H1 (cell line): ENCODE measurements at regions not wholly inside any gene's neighbourhood (a gene's known extent, or its start where the extent isn't known, plus 50 kb on each side); places are given as distances from the start of the nearest gene placed in this dataset.

Experiments used
- CTCF ChIA-PET: fragments of 300-600 bp; sonication (Branson Sonifier 250); formaldehyde crosslinking; loops from one replicate; lab custom pipeline; 2021; ENCODE audit not compliant: partially characterized antibody; lab: Charles Lee
- POLR2A ChIA-PET: fragments of 300-600 bp; sonication (Branson Sonifier 250); formaldehyde crosslinking; loops from one replicate; lab custom pipeline; 2021; ENCODE audit warnings: inconsistent platforms; ENCODE audit not compliant: partially characterized antibody; lab: Charles Lee
- DNase-seq, 2 experiments: peaks; one replicate each; pipeline versions ENCODE4 v3.0.0 to v3.0.0-alpha.2; 2010 to 2022; ENCODE audit warnings: low spot score in 2 of 2, low read depth in 1 of 2, mixed read lengths in 1 of 2
- FAIRE-seq: peaks from 2 replicates; lab custom pipeline; 2011; peaks lifted over from hg19 to GRCh38; lab: Jason Lieb, UNC
- H2AFZ ChIP-seq: 2 replicates; pipeline ENCODE4 v1.8.1; 2012; ENCODE audit warnings: low read length, inconsistent platforms
- H2AK5ac ChIP-seq: 2 replicates; pipeline ENCODE4 v1.6.1; 2013; ENCODE audit warnings: low read depth, low read length
- H2BK120ac ChIP-seq: replicated peaks from 2 replicates; pipeline ENCODE3; 2013; ENCODE audit warnings: low read depth, low read length, inconsistent platforms
- H2BK12ac ChIP-seq: 2 replicates; pipeline ENCODE4 v1.6.1; 2013; ENCODE audit warnings: low read depth, low read length
- H2BK15ac ChIP-seq: 2 replicates; pipeline ENCODE4 v1.6.1; 2013; ENCODE audit warnings: low read length
- H2BK20ac ChIP-seq: 2 replicates; pipeline ENCODE4 v1.6.1; 2013; ENCODE audit warnings: low read length
- H2BK5ac ChIP-seq: 2 replicates; pipeline ENCODE4 v1.6.1; 2013; ENCODE audit warnings: low read depth, low read length
- H3K14ac ChIP-seq: 2 replicates; pipeline ENCODE4 v1.6.1; 2013; ENCODE audit warnings: inconsistent platforms; ENCODE audit not compliant: insufficient read length
- H3K18ac ChIP-seq: 2 replicates; pipeline ENCODE4 v1.6.1; 2013; ENCODE audit warnings: low read length; ENCODE audit errors: extremely low read depth
- H3K23ac ChIP-seq: 2 replicates; pipeline ENCODE4 v1.6.1; 2013; ENCODE audit warnings: inconsistent platforms; ENCODE audit not compliant: insufficient read length
- H3K23me2 ChIP-seq: 2 replicates; pipeline ENCODE4 v1.6.1; 2013; ENCODE audit warnings: low read depth, low read length
- H3K27ac ChIP-seq: 2 replicates; pipeline ENCODE4 v1.6.1; 2011; ENCODE audit warnings: low read depth, low read length, inconsistent platforms
- H3K27me3 ChIP-seq, 4 experiments: replicated peaks in 1 of 4; 1 replicate in 1 of 4; 2 replicates in 3 of 4; pipeline versions ENCODE4 v1.6.1 to v1.8.1; 2011 to 2013; ENCODE audit warnings: low read length in 3 of 4, mild to moderate bottlenecking in 3 of 4, inconsistent platforms in 2 of 4, mixed read lengths in 2 of 4, moderate library complexity in 1 of 4; ENCODE audit not compliant: control insufficient read depth in 3 of 4, insufficient read depth in 3 of 4; ENCODE audit errors: extremely low read depth in 1 of 4
- H3K36me3 ChIP-seq, 4 experiments: 2 replicates each; pipeline versions ENCODE4 v1.6.1 to v1.8.1; 2011 to 2013; ENCODE audit warnings: mild to moderate bottlenecking in 4 of 4, low read length in 3 of 4, moderate library complexity in 2 of 4, control low read depth in 1 of 4, inconsistent platforms in 1 of 4; ENCODE audit not compliant: insufficient read depth in 4 of 4, control insufficient read depth in 2 of 4
- H3K4ac ChIP-seq: replicated peaks from 2 replicates; pipeline ENCODE3; 2013; ENCODE audit warnings: low read length, low read depth, mixed read lengths, inconsistent platforms; ENCODE audit not compliant: insufficient read length
- H3K4me1 ChIP-seq, 4 experiments: replicated peaks in 1 of 4; 1 replicate in 1 of 4; 2 replicates in 3 of 4; pipeline versions ENCODE4 v1.6.1 to v1.8.1; 2011 to 2013; ENCODE audit warnings: low read length in 3 of 4, inconsistent platforms in 2 of 4, mixed read lengths in 1 of 4; ENCODE audit not compliant: insufficient read depth in 4 of 4, control insufficient read depth in 3 of 4
- H3K4me2 ChIP-seq, 2 experiments: 2 replicates each; pipeline versions ENCODE4 v1.6.1 to v1.8.1; 2011 to 2013; ENCODE audit warnings: low read depth in 2 of 2, low read length in 2 of 2, control low read depth in 1 of 2, inconsistent platforms in 1 of 2, mild to moderate bottlenecking in 1 of 2; ENCODE audit not compliant: insufficient read depth in 1 of 2
- H3K4me3 ChIP-seq, 4 experiments: fragments of 200-600, 300-600 bp in 1 of 4; sonication (generic), shearing (Covaris generic), sonication (Bioruptor Twin) in 1 of 4; 2 replicates each; pipeline versions ENCODE4 v1.5.1 to v1.8.1; 2011 to 2016; ENCODE audit warnings: low read length in 4 of 4, low read depth in 3 of 4, control low read depth in 2 of 4, inconsistent platforms in 2 of 4, mild to moderate bottlenecking in 2 of 4, mixed read lengths in 1 of 4, moderate library complexity in 1 of 4; ENCODE audit not compliant: insufficient read depth in 2 of 4; ENCODE audit errors: extremely low read depth in 1 of 4
- H3K56ac ChIP-seq: replicated peaks from 2 replicates; pipeline ENCODE3; 2013; ENCODE audit warnings: low read depth, mild to moderate bottlenecking, mixed read lengths, low read length, inconsistent platforms; ENCODE audit not compliant: insufficient read length
- H3K79me1 ChIP-seq: 2 replicates; pipeline ENCODE4 v1.6.1; 2013; ENCODE audit warnings: low read depth, low read length, control low read depth
- H3K79me2 ChIP-seq, 2 experiments: 2 replicates each; pipeline versions ENCODE4 v1.6.1 to v1.8.1; 2012 to 2013; ENCODE audit warnings: low read length in 2 of 2, mild to moderate bottlenecking in 2 of 2, inconsistent platforms in 1 of 2; ENCODE audit not compliant: insufficient read depth in 2 of 2, control insufficient read depth in 1 of 2
- H3K9ac ChIP-seq, 4 experiments: replicated peaks in 1 of 4; 1 replicate in 1 of 4; 2 replicates in 3 of 4; pipeline versions ENCODE4 v1.6.1 to v1.8.1; 2011 to 2013; ENCODE audit warnings: low read depth in 3 of 4, low read length in 3 of 4, control low read depth in 2 of 4, mild to moderate bottlenecking in 2 of 4, moderate library complexity in 2 of 4, inconsistent platforms in 1 of 4; ENCODE audit errors: extremely low read depth in 1 of 4
- H3K9me3 ChIP-seq, 2 experiments: 2 replicates each; pipeline versions ENCODE4 v1.6.1 to v1.8.1; 2012 to 2013; ENCODE audit warnings: mild to moderate bottlenecking in 2 of 2, moderate library complexity in 2 of 2, control low read depth in 1 of 2, inconsistent platforms in 1 of 2, low read depth in 1 of 2, low read length in 1 of 2, mixed read lengths in 1 of 2; ENCODE audit not compliant: insufficient read depth in 2 of 2
- H4K20me1 ChIP-seq, 2 experiments: replicated peaks in 1 of 2; 2 replicates each; pipeline versions ENCODE3 to v1.8.1; 2011 to 2013; ENCODE audit warnings: inconsistent platforms in 2 of 2, low read length in 2 of 2, mild to moderate bottlenecking in 1 of 2; ENCODE audit not compliant: insufficient read depth in 2 of 2, control insufficient read depth in 1 of 2
- H4K5ac ChIP-seq: 2 replicates; pipeline ENCODE4 v1.6.1; 2013; ENCODE audit warnings: low read length, low read depth, mixed read lengths, inconsistent platforms; ENCODE audit not compliant: insufficient read length
- H4K8ac ChIP-seq: 2 replicates; pipeline ENCODE4 v1.8.0; 2013; ENCODE audit warnings: mild to moderate bottlenecking, moderate library complexity, low read length, inconsistent platforms; ENCODE audit not compliant: insufficient read depth; ENCODE audit errors: extremely low read depth
- H4K91ac ChIP-seq: replicated peaks from 2 replicates; pipeline ENCODE3; 2013; ENCODE audit warnings: low read length, mixed read lengths, inconsistent platforms; ENCODE audit not compliant: insufficient read length
- POLR2A ChIP-seq, 2 experiments: IDR thresholded peaks; 1 replicate in 1 of 2; 2 replicates in 1 of 2; pipeline ENCODE4 v1.6.1; 2011; ENCODE audit warnings: low read depth in 2 of 2, low read length in 2 of 2, mild to moderate bottlenecking in 2 of 2; ENCODE audit errors: control extremely low read depth in 1 of 2
- RNF2 ChIP-seq: fragments of 200-900, 300-1000 bp; sonication (generic); IDR thresholded peaks from 2 replicates; pipeline ENCODE4 v1.7.1; 2016; ENCODE audit warnings: borderline replicate concordance, low read depth, mild to moderate bottlenecking, antibody characterized with exemption, low read length; ENCODE audit not compliant: poor library complexity, severe bottlenecking; ENCODE audit errors: missing control alignments
- WGBS, 2 experiments: shearing (Covaris generic) in 1 of 2; methylation state at CpG; one replicate each; pipeline versions ENCODE4 v1.1.6 to v1.1.7; 2013 to 2015; ENCODE audit warnings: low lambda C conversion rate in 2 of 2, mixed read lengths in 2 of 2, inconsistent platforms in 1 of 2, low coverage in 1 of 2, missing lambda C conversion rate in 1 of 2; ENCODE audit not compliant: insufficient replicate concordance in 2 of 2, insufficient coverage in 1 of 2, insufficient read length in 1 of 2; ENCODE audit errors: extremely low coverage in 1 of 2, missing lambda C conversion rate in 1 of 2; 5-methylcytosine and 5-hydroxymethylcytosine counted together

GRCh38 chr11:115720602-115721245 is 216.5 kb upstream of the CADM1 start:
- H2AK5ac ChIP-seq: no peak overlapping the region
- CTCF ChIA-PET: interaction anchor here (0.5 to 1.0 kb wide), 2 partner anchors 9 to 562 kb away, joined by 3 read pairs; no protein-coding TSS in a partner anchor
- no peak overlapping the region for H4K8ac ChIP-seq
- H4K91ac ChIP-seq: no peak overlapping the region
- H2BK12ac ChIP-seq: no peak overlapping the region
- no peak overlapping the region for H4K5ac ChIP-seq
- no peak overlapping the region for H2BK20ac ChIP-seq
- peaks cover 0 to 4% (median 0%) of the 10 kb centered on the region in 4 experiments; a peak in 2 of 7 replicates for H3K4me1 ChIP-seq
- H2BK5ac ChIP-seq: no peak overlapping the region
- H3K18ac ChIP-seq: no peak overlapping the region
- no peak overlapping the region for H3K9ac ChIP-seq
- no peaks in the 10 kb centered on the region for H3K27me3 ChIP-seq
- no peaks in the 10 kb centered on the region for H3K79me1 ChIP-seq
- no peak overlapping the region for H3K4me2 ChIP-seq
- FAIRE-seq: no peak
- H3K4me3 ChIP-seq: no peak overlapping the region
- no peaks in the 10 kb centered on the region for H3K36me3 ChIP-seq
- no peaks in the 10 kb centered on the region for H4K20me1 ChIP-seq
- TF ChIP-seq POLR2A (IDR thresholded peaks at IDR 0.05; ENCODE audit: control extremely low read depth in 1 of 2, low read depth in 2 of 2, low read length in 2 of 2): no peak
- TF ChIP-seq RNF2: no peak
- TF ChIP-seq, all 59 proteins: peak for 0
- Histone ChIP-seq H2AFZ (no peak overlapping the region), H3K56ac (no peak overlapping the region), H3K4ac (no peak overlapping the region), H3K79me2 (no peaks in the 10 kb centered on the region), H3K9me3 (peaks cover 0 to 7% of the 10 kb centered on the region in 2 experiments; a peak in 2 of 4 replicates), H2BK15ac (no peak overlapping the region), H3K27ac (no peak overlapping the region), H3K14ac (no peak overlapping the region), H2BK120ac (no peak overlapping the region), H3K23me2 (0 out of 2 replicates have a peak, but pooled peaks cover 2% of the 10 kb centered on the region), H3K23ac (no peak overlapping the region)
- POLR2A ChIA-PET: no interaction called here
- WGBS, 2 experiments: 87% methylated on average over 9 of the region's 9 CpGs; no CpG with 5 or more reads in 1 of the 2 experiments
- DNase-seq: no peak
